ENCODE measurements at regions not wholly inside any gene's neighbourhood (a gene's known extent, or its start where the extent isn't known, plus 50 kb on each side); places are given as distances from the start of the nearest gene placed in this dataset.

DNA sequence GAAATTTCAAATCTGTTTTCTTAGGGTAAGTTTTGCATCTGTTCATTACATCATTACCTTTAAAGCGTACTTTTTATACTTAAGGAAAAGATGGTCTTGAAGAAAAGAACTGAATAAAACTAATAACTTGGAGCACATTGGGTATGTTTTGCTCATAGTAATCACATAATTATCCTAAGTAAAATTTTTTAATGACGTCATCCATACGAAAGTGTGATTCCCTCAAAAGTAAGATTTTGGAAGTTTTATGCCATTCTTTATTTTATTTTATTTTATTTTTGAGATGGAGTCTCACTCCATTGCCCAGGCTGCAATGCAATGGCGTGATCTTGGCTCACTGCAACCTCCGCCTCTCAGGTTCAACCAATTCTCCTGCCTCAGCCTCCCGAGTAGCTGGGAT, 1516.6 kb upstream of the TENM3 start:
- DNase-seq (ENCODE audit: low read depth), result no peak

DNA sequence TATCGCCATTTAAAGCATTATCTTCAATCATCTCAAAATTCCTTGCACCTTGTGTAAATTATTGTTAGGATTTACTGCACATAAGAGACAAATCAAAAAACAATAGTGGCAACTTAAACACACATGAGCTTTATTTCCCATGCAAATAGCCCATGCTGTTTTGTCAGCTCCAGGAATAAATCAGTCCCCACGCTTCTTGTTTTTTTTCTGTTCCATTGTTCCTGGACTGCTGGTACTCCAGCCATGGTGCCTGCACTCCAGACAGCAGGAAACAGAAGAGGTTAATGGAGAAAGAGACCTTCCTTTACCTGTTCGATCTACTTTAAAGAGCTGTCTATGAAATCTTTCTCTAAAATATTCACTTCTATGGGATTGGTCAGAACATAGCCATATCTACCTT, 1515.7 kb upstream of the TENM3 start:
- no peak for DNase-seq (ENCODE audit: low read depth)

DNA sequence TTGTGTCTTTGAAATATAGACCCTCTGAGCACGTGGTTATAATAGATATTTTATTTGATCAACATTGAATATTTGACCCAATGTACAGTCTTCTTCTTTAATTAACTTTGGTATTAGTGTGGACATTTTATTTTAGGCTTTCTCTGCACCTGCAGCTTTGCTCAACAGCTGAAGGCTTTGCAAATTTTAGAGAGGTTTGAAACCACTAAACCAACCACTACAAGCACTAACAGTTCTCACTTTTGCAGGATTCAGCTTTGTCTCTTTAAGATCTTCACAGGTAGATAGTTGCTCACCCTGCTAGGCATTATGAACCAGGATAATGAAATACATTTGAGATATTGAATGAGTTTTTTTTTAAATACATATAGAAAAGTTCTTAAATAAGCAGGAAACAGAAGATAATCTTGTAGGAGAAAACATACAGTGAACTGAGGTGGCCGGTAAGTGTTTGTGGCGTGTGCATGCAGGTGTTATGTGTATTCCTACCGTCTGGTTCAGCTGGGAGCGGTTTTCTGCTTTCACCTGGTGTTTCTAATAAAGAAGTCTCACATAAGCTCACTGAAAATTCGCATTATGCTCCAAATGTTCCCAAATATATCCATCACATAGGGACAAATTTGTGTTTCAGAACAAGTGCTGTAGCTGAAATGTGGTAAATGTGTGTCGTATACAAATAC, 1508.3 kb upstream of the TENM3 start:
- DNase-seq (ENCODE audit: low read depth), result no peak

DNA sequence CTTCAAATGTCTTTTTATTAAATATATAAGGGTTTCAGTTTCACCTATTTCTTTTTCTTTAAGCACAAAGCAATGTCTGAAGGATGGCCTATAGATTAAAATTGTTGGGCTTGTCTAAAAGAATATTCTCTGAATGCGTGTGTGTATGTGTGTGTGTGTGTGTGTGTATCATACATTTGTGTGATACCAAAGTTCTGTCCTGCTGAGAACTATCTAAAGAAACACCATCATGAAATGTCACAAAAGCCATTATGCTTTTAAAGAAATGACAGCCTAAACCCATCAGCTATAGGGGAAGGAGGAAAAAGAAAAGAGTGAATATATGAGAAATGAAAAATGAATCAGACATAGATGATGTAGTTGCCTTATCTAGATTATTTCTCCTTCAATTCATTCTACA, 1501.5 kb upstream of the TENM3 start:
- DNase-seq (ENCODE audit: low read depth), result no peak

DNA sequence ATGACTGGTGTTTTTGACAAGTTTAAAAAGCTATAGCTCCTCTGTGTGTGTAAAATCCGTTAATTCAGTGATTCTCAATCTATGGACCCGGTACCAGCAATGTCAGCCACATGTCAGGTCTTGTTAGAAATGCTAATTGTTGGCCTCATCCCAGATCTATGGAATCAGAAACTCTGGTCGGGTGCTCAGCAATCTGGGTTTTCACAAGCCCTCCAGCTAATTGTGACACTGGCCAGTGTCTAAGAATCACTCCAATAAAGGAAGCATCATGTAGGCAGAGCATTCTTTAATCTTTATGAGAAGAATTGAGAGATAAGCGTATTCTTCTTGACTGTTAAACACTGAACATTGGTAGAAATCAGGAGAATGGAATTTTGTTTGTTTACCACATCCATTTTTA, 1498.2 kb upstream of the TENM3 start:
- no peak for DNase-seq (ENCODE audit: low read depth)

DNA sequence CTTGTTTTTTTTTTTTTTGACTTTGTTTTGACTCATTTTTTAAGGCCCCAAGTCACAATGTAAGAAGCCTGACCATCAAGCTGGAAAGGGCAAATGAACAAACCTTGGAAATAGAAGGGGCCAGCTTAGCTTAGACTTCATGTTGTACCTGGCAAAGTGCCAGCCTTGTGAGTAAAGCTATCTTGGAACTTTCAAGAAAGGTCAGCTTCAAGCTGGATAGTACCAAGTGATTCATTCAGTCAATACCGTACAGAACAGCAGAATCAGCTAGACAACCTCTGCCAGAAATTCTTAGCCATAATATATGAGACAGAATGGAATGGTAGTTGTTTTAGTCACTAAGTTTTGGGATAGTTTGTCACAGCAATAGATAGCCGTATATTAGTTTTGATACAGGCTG, 1492.2 kb upstream of the TENM3 start:
- no peak for DNase-seq (ENCODE audit: low read depth)

DNA sequence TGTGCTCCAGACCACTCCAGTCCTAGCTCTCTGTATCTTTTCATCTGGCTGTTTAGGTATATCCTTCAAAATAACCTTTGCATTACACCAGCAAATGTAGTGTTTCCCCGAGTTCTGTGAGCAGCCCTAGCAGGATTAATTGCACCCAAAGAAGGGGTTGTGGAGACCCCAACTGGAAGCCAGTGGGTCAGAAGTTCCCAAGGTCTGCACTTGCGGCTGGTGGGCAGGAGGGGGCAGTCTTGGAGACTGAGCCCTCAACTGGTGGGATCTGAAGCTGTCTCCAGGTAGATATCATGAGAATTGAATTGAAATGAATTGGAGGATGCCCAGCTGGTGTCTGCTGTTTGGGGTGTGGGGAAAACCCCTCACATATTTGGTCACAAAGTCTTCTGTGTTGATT, 1485.3 kb upstream of the TENM3 start:
- DNase-seq (ENCODE audit: low read depth), result no peak

DNA sequence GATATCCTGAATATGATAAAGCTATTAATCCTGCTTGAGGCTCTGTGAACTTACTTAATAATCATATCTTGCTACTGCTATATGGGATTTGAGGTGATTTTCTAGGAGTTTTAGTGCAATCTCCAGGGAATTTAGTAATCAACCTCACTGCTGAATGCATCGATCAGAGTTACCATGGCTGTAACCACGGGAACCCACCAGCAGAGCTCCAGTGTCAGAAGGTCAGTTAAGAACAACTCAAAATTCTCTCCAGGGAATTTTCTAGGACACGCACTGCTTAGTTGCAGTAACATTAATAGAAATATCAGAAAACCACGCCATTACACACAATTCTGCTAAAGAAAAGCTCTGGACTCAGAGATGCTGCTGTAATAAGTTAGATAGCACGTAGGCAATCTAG, 1477.2 kb upstream of the TENM3 start:
- DNase-seq (ENCODE audit: low read depth), result no peak

DNA sequence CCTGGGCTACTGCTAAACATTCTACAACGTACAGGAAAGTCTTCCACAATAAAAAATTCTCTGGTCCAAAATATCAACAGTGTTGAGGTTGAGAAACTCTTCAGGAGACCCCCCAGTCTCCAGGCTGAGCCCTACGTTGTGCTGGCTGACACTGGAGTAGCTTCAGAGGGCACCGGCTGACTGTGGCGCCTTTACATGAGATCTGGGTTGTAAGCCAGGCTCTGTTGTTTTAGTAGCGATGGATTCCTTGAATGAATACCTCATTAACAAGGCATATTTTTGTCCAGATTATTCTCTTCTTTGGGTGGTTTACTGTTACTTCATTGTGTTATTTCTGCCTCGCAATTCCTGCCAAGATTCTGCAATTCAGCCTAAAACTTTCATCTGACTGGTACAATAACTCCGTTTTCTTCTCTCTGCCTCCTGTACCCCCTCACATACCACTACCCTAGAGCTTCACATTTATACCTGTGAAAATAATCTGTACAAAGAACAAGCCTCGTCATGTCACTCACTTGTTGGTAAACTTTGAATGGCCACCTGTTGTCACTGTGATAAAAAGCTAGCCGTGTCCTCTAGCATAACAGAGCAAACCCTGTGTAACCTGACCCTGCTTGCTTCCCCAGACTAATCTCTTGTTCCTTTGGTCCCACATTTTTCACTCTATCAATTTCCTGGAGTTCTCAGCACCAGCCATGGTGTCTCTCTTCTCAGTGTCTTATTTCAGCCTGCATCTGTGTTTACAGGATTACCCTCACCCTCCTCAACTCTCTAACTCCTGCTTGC, 1476.1 kb upstream of the TENM3 start:
- DNase-seq (ENCODE audit: low read depth), result no peak

DNA sequence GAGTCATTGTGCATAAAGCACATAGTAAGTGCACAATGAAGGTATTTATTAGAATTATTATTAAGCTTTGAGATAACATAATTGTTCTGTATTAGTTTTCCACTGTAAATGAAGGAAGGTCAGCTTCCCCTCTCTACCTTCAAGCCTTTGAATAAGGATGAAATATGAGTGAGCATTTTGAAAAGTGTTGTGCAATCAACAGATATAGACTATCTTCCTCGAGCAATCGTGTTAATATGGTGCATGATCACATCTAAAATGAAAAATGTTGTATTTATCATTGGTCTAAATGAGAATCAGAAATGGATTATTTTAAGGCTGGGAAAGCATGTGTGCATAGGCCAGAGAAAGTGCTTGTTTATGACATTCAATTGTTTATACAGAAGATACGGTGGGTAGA, 1474.6 kb upstream of the TENM3 start:
- DNase-seq (ENCODE audit: low read depth), result no peak

DNA sequence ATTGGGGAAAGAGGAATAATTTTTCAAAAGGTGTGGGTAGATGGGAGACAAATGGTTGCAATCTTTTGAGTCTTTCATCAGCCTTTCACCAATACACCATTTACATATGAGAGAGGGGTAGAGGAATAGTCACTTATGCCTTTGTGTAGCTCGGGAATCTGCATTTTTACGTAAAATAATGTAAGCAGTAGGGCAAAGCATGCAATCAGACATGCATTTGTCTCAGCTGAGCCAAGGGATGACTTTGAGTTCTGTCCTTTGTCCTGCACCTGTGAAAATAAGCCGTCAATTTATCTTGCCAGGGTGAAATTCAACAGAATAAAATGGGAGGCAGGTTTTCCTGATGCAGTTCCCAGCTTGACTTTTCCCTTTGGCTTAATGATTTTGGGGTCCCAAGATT, 1473.4 kb upstream of the TENM3 start:
- DNase-seq (ENCODE audit: low read depth), result no peak

DNA sequence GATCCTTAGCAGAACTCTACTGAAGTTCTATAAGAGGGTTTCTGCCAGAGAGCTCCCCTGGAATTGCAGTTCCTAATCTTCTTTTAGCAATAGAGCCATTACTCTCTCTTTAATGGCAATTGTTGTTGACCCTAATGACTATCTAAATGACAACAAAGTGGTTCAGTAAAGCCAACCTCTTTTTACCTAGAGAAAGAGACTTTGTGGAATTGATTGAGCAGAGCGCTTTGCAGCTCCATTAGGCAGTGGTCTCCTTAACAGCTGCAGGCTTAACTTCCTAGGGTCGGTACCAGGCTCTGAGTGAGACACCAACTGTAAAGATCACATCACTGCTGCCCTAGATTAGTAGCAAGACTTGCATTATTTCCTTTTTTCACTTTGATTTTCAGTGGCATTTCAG, 1472.9 kb upstream of the TENM3 start:
- DNase-seq (ENCODE audit: low read depth), result no peak

DNA sequence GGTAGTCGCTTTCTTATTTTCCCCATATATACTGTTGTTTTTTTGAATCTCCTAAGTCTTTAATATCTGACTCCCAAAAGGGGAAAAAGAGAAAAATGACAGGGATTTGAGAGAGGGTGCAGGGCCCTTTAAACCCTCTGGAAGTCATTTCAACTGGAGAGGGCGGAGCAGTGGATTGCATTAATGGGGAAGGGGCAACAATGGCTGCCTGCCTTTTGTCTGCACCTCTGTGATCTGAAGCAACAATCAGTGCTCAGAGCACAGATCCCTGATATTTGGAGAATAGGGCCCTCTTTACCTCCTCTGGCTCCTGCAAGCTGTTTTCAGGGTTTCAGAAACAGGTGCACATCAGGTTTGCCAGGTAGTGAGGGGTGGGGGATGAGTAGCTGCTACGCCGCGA, 1458.3 kb upstream of the TENM3 start:
- DNase-seq (ENCODE audit: low read depth), result no peak

DNA sequence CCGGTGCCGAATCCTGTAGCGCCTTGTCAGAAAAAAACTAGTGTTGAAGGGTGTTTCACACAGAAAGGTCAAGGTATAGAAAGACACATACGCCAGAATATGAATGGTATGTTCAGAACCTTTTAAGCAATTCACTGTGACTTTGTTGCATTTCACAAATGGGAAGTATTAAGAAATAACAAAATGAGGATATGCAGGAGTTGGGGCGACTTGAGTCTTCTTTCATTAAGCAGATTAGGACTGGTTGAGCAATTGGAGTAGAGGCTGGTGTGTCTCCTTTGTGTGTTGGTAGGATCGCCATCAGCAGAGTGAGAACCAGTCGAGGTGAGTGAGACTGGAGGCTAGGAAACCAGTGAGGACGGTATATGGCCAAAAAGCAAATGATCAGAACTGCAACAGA, 1454.5 kb upstream of the TENM3 start:
- DNase-seq (ENCODE audit: low read depth), result no peak

DNA sequence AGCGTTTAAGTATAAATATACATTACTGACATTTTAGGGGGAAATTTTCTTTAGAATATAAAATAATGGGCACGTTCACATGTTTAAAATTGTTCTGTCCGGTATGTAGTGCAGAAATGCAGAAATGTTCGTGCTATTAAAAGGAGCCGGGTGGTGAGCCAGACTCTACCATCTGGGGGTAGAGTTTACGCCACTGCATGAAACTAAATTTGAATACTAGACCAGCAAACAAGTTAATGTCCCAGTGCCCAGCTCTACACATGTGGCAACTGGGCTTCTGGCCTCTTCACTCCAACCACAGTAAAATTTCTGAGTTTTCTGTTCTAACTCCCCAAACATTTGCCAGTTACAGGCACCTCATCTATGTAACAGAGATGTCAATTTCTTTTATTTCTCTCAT, 1453.3 kb upstream of the TENM3 start:
- DNase-seq (ENCODE audit: low read depth), result no peak

DNA sequence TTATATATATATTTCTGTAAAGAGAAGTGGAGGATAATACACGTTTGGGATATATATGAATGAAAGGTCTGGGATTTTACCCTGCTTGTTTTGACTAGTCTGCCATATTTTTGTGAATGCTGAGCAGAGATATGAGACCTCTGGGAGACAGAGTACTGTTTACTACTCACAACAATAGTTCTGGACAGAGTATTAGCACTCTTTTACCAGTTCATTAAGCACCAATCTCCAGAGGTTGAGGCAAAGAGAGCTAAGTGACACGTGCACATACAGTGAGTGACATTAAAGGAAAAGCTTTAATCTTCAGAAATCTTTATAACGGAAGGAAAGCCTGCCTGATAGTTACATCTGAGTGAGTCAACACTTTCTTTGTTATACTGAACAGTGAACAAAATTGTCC, 1452.7 kb upstream of the TENM3 start:
- DNase-seq (ENCODE audit: low read depth), result no peak

DNA sequence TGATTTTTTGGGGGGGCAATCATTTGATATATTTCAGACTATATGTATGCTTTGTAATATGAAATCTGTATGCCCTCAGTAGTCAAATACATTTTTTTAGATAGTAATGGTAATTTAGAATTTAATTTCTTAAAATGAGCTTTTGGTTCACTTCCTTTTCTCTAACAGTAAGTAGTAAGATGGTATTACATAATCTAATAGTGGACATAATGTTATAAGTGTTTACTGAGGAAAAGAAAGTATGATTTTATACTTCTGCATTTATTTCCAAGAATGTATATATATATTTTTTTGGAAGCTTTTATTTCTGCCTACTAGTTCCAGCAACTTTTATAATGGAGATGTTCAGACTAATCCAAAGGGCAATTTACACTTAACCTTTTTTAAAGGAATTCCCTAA, 1450.7 kb upstream of the TENM3 start:
- DNase-seq (ENCODE audit: low read depth), result no peak

DNA sequence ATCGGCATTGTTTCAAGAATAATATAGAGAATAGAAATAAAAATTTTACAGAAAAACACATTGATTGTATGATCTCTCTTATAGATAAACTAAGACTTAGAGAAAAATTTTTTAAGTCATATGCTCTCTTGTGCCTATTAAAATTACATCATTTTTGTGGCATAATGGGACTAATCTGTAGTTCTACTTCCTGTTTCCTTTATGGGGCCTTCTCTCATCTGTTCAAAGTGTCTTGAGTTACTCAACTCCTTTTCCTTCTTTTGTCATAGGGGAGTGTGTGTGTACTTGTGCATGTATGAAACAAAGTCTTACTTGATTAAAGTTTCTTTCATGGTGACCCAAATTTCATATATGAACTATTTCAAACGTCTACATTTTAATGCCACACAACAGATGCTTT, 1448.9 kb upstream of the TENM3 start:
- no peak for DNase-seq (ENCODE audit: low read depth)

DNA sequence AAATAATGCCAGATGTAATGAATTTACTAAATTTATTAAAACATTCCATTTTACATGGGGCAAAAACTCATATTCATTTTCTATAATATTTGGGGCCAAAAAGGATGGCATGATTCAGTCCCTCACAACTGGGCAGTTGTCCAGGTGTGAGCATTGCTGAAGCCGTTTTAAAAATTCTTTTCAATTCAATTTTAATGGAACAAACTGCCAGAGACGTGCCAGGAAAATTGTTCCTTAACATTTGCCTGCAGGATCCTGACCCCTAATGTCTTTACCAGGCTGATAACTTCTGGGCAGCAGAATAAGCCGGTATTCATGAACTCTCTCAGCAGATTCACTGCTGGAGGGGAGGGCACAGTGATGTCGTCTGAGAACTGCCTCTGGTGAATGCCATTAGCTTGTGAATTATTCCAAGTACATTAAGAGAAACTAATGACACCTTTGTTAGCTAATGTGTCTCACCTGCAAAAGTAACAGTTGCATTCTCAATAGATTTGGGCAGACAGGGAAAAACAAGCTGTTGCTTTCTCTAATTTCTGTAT, 1445.1 kb upstream of the TENM3 start:
- DNase-seq (ENCODE audit: low read depth), result no peak

DNA sequence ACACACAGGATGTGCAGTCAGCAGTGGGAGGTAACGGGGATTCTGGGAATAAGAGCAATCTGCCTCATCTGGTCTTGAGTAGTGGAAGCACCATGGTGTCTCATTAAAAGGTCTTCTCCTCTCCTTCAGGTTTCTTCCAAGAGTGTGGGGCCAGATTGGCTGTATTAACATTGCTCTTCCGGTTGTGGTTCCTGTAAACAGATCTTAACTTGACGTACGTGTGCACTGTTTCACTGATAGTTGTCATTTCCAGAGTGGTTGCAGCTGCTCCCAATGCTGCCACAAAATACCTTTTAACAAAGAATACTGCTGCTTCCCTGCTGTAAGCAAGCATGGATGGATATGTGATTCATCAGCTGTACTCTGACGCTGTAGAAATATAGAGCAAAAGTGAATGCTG, 1443.4 kb upstream of the TENM3 start:
- DNase-seq (ENCODE audit: low read depth), result no peak

DNA sequence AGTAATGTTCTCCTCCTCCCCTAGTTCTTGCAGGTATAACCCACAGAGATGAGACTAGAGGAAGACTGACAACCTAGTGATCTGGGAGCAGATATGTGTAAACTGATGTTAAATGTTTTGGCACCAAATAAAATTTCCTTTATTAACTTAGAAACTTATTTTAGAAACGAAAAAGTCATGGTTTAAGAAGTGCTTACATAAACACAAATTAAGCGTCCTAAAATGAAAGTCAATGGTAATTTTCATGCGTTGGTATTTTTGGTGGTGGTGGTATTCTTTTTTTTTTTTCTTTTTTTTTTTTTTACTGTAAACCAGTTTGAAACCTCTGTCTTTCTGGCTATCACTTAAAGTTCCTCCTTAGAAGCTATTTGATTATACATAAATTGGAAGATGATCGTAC, 1438.1 kb upstream of the TENM3 start:
- no peak for DNase-seq (ENCODE audit: low read depth)

DNA sequence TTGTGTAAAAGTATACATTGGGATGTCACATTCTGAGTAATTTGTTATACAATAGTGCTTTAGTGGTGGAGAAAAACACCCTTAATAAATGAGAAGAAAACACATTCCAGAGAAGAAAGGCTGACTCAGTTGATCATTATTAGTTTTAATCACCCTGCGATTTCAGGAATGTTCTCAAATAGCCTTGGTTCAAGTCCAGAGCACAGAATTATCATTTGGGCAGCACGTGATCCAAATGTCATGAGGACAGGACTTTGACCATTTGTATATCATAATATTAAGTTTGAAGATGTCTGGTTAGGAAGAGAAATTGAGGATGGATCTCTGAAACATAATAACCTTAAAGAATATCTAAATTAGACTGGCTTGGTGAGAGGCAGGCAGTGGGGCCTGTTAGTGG, 1434.3 kb upstream of the TENM3 start:
- DNase-seq (ENCODE audit: low read depth), result no peak

DNA sequence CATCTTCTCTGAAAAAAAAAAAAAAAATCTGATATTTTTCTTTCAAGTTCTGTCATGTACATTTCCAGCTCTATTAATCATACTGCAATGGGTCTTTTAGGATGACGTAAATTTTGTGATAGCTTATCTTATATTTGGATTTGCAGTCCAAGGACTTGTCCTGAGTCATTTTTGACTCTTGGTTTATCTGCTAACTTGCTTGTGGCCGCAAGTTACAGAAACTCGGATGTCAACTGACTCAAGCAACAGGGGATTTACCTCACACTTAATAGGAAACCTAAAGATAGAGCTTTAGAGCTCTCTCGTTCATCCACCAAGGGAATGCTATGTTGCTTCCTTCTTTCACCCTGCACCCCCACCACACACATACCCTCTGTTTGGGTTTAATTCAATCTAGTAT, 1433.8 kb upstream of the TENM3 start:
- no peak for DNase-seq (ENCODE audit: low read depth)

DNA sequence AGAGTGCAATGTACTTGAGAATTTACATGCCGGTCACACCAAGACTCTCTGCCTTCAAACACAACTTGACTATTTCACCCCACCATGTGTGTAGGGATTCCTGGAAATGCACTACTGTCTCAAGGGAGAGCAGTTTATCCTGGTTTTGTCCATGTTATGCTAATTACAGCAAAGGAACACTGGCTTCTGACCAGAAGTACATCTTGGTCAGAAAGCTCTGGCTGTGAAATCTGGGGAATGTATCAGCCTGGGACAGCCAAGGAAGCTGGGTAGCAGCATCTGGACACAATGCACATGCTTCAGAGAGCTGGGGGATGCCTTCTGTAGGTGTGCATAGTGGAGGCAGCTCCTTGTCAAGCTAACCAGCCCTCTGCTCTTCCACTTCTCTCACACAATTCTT, 1432.6 kb upstream of the TENM3 start:
- no peak for DNase-seq (ENCODE audit: low read depth)
